ENCODE measurements at regions not wholly inside any gene's neighbourhood (a gene's known extent, or its start where the extent isn't known, plus 50 kb on each side); places are given as distances from the start of the nearest gene placed in this dataset.

DNA sequence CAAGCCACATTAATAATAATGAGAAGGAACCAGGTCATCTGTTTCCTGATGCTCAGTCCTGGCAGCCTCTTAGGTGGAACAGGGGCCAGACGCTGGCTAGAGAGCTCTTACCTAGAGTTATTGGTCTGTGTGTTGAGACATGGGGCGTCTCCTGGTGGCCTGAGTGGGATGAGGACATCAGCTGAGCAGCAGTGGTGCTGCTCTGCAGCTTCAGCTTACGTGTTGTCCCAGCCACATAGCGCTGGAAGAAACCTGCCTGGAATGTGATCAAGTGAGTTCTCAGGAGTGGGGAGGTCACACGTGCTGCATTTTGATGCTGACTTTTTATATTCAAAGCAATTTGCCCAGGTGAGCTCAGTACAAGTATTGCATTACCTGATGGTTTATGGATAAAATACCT is 355.4 kb downstream of the CDH26 start:
- intact Hi-C loops (cut with micrococcal nuclease): no loop called here

DNA sequence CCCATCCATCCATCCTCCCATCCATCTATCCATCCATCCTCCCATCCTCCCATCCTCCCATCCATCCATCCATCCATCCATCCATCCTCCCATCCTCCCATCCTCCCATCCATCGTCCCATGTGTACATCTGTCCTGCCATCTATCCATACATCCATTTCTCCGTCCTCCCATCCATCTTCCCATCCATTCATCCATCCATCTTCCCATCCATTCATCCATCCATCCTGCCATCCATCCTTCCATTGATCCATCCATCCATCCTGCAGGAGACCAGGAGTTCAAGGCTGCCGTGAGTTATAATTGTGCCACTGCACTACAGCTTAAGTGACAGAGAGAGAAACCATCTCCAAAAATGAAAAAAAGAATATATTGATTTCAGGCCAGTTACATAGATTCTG is 356.5 kb downstream of the CDH26 start:
- intact Hi-C loops (cut with micrococcal nuclease): no loop called here

DNA sequence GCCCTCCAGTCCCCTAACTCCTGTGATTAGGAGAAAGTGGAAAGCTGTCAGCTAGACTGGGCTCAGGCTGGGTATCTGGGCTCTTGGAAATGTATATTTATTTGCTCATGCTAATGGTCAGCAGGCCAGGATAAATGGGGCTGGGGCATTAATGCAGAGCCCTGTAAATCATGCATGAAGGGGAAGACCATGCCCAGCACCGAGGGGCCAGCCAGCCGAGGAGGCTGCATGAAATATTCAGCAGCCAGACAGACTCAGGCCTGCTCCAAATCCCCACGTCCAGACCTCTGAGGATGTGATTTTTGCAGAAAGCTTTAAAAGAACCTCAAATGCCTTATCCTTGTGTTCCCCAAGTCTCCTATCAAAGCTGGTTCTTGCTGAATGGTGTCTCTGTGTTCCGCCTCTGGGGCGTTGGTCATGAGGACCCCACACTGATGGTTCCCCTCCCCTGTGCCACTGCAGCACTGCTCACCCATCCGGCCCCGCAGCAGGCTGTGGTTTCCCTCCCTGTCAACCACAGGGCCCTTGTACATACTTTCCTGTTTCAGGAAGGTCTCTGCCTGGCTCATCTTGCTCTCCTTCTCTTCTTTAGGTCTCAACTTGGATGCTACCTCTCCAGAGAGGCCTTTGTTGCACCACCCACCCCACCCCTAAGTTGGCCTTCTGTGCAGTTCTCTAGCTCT is 358.4 kb downstream of the CDH26 start:
- intact Hi-C loops (cut with micrococcal nuclease): no loop called here

DNA sequence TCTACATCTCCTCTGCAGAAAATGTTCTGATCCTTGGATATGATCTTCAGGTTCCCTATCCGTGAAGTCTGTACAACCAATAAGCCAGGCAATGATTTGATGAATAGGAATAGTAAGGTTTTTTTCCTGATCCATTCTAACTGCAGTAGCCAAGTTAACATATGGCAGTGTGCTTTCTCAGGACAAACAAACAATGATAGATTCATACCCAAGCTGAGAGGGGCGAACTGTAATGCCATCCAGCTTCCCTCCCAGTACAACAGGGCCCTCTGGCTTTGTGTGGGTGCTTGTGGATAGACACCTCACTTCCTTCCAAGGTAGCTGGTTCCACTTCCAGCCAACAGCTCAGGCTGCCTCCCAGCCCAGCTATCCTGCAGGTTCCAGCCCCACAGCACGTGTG is 359.2 kb downstream of the CDH26 start:
- intact Hi-C loops (cut with micrococcal nuclease): no loop called here

DNA sequence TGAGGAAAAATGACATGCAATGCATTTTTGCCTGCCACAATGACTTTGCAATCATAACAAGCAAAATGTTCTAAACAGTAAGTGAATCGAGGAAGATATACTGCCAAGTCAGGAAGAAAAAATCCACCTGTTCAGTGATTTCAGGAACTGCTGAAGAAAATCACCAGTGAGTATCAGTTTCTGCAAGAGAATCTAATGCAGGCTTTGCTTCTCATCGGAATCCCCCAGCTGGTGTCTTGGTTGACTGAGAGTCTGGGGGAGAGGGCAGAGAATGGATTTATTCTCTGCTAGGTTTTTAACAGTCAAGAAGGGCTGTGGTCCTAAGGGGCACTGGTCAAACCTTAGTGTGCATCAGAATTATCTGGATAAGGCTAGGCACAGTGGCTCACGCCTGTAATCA is 363.4 kb downstream of the CDH26 start:
- intact Hi-C loops (cut with micrococcal nuclease): no loop called here

DNA sequence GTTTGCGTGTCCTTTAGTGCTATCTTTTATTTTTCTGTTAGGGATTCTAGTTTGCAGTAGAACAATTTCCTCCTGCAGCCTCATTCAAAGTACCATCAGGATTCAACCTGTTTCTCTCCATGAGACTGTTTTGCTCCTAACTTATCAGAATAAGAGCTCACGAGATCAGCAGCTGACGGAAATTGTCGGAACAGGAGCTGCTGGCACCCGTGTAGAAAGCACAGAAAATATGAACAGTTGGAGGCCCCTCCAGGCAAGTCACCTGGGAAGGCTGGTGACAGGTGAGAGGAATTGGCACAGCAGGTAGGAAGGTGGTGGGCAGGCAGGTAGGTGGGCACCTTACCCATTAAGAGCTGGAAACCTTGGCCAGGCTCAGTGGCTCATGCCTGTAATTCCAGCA is 368.6 kb downstream of the CDH26 start:
- intact Hi-C loops (cut with micrococcal nuclease): no loop called here

DNA sequence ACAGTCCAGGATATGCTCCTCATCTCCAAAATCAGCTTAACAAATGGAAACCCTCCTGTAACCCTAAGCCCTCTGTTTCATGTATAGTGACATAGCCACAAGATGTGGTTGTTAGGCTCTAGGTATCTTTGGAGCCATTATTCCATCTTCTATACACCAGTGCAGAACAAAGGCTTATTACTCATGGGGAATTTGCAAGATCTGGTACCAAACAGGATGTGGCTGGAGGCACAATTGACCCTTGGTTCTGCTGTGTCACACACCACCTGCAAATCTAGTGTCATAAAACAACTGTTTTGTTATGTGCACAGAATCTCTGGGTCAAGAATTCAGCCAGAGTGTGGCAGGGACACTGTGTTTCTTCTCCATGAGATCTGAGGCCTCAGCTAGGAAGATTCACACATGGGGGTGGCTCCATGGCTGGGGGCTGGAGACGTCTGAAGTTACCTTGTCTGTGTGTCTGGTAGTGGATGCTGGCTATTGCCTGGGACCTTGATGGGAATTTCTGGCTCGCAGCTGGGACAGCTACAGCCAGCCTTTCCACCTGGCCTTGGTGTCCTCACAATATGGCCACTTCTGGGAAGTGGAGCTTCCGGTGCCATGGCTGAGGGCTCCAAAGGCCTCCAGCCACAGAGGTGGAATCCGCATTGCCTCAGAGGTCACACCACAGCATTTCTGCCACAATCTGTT is 369.9 kb downstream of the CDH26 start:
- intact Hi-C loops (cut with micrococcal nuclease): no loop called here

DNA sequence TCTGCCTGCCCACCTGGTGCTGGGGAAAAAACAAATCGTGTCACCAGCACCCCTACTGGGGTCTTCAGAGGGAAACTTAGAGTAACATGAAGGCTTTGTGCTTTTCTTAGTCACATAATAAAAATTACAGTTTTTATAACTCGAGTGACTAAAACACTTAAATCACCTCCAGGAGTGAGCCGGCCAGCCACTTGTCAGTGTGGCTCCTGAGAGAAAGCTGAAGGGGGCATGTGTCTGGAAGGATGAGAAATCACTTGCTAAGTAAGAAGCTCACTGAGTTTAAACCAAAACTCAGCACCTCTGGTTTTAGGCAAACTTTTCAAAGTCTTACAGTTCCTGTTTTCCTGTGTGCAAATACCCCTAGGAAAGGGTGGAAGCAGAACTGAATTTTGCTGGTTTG is 372.2 kb downstream of the CDH26 start:
- intact Hi-C loops (cut with micrococcal nuclease): no loop called here

DNA sequence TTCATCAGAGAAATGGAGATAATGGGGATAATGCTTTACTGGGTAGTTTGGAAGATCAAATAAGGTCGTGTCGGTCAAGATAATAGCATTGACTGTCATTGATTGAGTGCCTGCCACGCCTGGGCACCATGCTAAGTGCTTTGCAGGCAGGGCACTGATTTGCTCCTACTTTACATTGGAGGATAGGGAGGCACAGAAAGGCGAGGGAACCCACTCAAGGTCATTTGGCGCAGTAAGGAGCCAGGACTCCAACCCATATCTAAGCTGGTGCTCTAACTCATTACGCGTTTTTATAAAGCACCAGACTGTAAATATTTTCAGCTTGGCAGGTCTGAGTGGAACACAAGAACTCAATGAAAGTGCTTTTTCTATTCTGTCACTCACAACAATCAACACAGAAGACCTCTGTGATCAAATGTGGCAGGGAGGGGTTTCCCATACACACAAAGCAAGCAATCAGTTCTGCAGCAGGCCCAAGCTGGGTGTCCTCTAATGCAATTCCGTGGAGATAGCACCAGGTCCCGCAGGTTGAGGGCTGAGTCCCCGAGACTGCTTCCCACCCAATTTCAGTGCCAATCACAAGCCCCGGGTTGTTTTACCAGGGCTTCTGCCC is 373.6 kb downstream of the CDH26 start:
- intact Hi-C loops (cut with micrococcal nuclease): no loop called here

DNA sequence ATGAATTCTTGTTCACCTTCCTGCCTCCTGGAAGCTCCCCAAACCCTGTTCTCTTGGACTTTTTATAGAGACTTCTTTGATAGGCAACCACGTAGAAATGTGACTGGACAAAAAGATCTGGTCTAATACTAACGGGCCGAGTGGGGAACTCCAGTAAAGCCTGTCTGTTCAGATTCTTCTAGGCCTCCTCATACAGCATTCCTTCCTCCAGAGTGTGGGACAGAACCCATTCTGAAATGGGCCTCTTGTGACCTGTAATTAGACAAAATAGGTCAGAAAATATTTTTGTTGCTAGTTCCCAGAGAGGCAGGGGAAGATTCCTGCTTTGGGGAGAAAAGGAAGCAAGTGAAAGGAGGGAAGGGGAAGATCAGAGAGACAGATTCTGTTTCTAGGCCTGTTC is 374.3 kb downstream of the CDH26 start:
- intact Hi-C loops (cut with micrococcal nuclease): no loop called here

DNA sequence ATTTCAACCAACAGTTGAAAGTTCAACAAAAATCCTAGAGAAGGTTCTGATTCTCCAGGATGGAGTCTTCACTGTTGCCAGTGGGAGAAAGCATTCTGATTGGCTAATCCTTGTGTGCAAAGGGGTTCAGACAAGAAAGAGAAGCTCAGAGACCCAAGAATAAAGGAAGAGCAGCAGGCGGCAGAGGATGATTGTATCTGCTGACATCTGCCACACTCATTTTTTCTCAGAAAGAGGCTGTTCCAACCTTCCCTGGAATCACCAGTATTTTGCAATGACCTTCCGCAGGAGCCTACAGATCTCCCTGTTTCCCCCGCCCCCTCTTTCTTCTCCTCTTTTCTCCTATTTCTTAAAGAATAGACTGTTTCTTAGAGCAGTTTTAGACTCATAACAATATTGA is 376.7 kb downstream of the CDH26 start:
- intact Hi-C loops (cut with micrococcal nuclease): no loop called here

DNA sequence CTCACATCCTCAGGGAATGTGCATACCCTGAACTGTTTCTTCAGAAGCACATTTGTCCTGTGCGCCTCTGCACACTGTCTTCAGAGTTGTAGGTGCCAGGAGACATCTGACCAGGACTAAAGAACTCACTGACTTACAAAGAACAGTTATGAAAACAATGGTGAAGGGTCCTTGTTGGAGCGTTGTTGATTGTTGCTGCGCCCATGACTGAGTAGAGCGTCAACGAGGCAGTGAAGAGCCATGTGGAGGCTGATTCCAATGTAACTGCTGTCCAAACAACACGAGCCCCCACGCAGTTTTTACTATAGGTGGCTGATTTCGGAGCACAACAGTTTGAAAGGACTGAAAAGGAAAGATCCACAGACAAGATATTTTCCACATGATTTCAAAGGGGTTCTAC is 380.3 kb downstream of the CDH26 start:
- intact Hi-C loops (cut with micrococcal nuclease): no loop called here

DNA sequence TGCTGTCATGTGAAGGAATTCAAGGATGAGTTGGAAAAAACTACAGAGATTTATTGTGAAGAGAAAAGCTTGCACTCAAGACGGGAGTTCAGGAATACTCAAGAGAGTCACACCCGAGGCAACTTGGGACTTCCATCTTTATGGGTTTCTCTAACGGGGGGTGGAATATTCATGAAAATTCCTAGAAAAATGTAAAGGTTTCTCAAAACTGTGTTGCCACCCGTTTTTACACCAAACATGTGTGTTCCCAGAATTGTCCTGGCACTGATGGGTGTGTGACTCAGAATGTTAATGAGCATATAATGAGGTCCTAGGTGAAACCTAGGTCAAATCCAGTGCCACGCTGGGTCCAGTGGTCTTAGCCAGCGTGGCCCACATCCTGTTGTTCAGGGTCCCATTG is 381.5 kb downstream of the CDH26 start:
- intact Hi-C loops (cut with micrococcal nuclease): no loop called here

DNA sequence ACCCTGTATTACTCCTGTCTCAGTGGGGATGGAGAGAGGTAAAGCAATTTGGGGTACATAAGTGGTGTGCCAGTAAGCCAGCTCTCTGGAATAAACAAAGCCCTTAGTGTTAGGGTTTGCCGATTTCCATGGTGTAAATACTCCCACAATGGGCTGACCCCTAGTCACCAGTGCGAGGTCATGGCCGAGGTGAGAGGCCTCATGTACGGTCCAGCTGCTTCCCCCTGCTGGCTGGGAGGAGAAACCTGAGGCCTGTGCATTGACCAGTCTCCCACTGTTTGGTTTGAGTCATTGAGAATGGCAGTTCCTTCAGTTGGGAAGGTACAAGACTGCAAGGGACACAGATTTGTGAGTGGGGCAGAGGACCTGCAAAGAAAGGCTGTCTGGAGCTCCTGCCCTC is 382.0 kb downstream of the CDH26 start:
- intact Hi-C loops (cut with micrococcal nuclease): no loop called here

DNA sequence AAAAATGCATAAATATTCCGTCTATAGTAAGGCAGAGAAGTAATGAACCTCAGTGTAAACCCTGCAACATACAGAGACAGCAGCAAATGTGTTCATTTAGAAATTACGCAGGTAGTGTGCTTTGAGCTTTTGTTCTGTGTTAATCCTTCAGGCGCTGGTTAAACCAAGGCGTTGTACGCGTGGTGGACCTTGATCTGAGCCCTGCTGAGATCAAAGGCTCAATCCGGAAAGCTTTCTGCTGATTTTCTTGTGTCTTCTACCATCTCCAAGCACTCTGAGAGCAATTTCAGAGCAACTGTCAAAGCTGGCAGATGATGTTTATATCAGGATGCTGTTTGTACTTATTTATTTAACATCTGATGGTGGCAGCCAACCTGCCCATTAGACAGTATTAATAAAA is 382.8 kb downstream of the CDH26 start:
- intact Hi-C loops (cut with micrococcal nuclease): no loop called here

DNA sequence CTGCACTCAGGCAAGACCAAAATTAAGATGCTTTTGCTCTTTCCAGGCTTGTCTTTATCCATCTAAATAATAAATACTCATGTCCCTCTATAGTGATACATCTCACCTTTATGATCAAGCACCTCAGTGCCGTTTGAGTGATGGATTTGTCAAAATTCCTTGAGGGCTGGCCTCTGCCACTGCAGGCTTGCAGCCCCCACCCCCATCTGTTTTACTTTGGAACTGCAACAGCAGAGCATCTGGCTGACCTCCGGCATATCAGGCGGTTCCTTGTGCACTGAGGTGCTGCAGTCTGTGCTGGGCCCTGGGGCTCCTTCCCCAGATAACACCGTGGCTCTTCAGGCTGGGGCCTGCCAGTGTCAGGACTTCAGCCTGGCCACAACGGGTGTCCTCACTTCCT is 386.9 kb downstream of the CDH26 start:
- intact Hi-C loops (cut with micrococcal nuclease): no loop called here

DNA sequence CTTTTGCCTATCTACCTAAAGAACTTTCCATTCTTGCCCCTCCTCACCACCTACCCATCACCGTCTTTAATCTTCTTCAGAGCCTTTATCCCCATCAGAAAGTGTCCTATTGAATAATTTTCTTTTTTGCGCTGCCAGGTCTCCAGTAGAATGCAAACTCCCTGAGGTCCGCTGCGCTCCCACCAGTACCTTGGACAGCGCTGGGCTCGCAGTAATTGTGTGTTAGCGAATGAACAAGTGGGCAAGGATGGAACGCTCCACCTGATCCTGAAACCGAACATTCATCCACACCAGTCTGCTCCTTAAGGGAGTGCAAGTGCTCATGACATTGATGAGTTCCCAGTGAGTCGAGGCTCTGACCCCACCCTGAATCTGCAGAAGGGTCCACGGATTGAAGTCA is 391.2 kb downstream of the CDH26 start:
- intact Hi-C loops (cut with micrococcal nuclease): no loop called here

DNA sequence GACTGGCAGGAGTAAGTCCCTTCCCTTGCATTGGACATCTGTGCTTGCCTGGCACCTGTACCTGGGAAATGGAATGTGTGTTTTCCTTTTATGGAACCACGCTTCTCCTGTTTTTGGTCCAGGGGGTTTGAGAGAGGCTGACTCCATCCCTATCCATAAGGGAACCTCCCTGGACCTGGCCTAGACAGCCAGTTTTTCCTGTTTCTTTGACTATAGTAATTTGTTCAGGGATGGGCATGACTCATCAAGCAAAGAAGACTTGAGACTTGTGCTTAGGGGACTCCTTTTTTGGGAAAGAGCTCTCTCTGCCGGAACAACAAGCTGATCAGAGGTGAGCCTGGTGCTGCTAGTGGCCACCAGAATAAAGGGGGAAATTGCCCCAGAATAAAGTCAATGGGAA is 393.8 kb downstream of the CDH26 start:
- intact Hi-C loops (cut with micrococcal nuclease): no loop called here

DNA sequence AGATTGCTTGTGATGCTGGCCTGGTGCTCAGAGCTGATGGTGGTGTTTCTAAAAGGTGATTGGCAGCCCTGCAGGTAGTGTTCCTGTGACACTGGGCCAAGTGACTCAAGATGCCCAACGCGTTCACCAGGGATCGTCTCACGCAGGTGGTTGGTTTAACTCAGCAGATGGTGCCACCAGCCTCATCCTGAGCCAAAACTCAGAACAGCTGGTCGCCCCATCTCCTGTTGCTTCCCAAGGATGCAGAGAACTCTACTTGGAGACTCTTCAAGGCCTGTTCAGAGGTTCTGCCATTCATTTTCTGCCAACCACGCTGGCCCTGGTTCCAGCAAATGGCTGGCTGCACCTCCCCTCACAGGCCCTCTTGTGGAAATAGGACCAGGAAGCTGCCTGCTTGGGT is 394.4 kb downstream of the CDH26 start:
- intact Hi-C loops (cut with micrococcal nuclease): no loop called here

DNA sequence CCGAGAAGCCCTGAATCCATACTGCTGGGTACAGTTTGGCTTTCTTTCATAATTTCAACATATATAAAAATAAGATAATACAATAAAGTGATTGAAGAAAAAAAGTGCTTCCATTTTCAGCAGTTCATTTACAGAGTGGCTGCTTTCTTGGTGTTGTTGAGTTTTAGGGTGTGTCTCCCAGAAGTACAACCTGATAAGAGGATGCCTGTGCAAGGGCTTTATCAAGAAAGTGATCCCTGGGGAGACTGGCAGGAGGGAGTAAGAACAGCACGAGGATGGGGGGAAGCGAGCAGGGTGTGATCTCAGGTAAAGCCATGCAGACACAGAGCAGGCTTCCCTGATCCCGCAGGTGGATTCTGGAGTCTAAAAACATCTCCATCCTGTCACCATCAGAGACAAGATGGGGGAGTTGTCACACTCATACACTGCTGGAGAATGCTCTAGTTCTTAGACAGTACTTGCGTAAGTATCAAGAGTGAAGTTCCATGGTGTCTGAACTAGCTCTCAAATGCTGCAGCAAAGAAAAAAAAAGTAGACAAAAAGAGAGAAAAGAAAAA is 395.9 kb downstream of the CDH26 start:
- intact Hi-C loops (cut with micrococcal nuclease): no loop called here

DNA sequence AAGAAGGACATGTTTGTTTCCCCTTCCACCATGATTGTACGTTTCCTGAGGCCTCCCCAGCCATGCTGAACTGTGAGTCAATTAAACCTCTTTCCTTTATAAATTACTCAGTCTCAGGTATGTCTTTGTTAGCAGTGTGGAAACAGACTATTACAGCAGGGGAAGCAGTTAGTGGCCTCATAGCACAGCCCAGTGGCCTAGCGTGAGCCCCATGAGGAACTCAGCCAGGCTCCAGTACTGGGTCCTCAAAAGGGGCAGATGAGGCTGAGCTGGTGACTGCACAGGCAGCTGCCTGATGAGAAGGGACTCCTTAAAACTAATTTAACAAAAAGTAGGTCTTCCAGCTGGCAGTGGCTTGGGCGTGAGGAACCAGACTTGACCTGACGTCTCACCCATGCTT is 399.9 kb downstream of the CDH26 start:
- intact Hi-C loops (cut with micrococcal nuclease): no loop called here

DNA sequence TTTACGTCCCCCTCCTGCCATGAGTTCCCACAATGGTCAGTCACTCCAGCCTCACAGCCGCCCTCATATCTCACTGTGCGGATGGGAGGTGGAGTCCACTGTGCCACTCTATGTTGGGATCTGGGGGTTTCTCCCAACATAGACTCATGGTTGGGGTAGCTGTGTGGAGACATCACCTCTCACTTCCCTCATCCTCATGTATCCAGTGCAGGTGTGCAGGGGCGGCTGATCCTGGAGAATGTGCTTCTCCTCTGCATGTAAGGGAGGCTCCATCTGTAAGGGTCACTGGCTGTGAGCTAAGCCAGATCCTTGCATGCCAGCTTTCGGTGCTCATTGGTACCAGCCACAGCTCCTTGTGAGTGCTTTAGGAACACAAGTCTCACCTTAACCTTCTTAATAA is 400.8 kb downstream of the CDH26 start:
- intact Hi-C loops (cut with micrococcal nuclease): no loop called here
